SU-DHL-6 (cell line): ENCODE measurements at regions not wholly inside any gene's neighbourhood (a gene's known extent, or its start where the extent isn't known, plus 50 kb on each side); places are given as distances from the start of the nearest gene placed in this dataset.

Experiments
- H2AFZ ChIP-seq: fragments of 200-600 bp; sonication (generic); 2 replicates; pipeline ENCODE4 v1.6.1; 2014; ENCODE audit warnings: low read depth, mild to moderate bottlenecking, moderate library complexity, mixed read lengths, antibody characterized with exemption, low read length; ENCODE audit not compliant: severe bottlenecking
- H3F3A ChIP-seq: fragments of 200-600 bp; shearing (Covaris generic); 2 replicates; pipeline ENCODE4 v1.6.0; 2016; ENCODE audit warnings: antibody characterized with exemption, mild to moderate bottlenecking; ENCODE audit not compliant: insufficient read depth
- H3K27ac ChIP-seq: fragments of 200-600 bp; sonication (generic); 2 replicates; pipeline ENCODE4 v1.5.1; 2016; ENCODE audit warnings: low read depth, mild to moderate bottlenecking, low read length, moderate library complexity, mixed read lengths
- H3K27me3 ChIP-seq: fragments of 200-600 bp; sonication (generic), shearing (Covaris generic); 2 replicates; pipeline ENCODE4 v1.6.0; 2014; ENCODE audit warnings: mild to moderate bottlenecking, low read length
- H3K36me3 ChIP-seq: fragments of 200-600 bp; sonication (generic); 2 replicates; pipeline ENCODE4 v1.6.1; 2014; ENCODE audit warnings: mild to moderate bottlenecking, low read length, mixed read lengths
- H3K4me2 ChIP-seq: fragments of 300-600, 200-600 bp; shearing (Covaris generic), sonication (generic); 2 replicates; pipeline ENCODE4 v1.6.0; 2014; ENCODE audit warnings: low read length, low read depth, mild to moderate bottlenecking; ENCODE audit not compliant: poor library complexity, severe bottlenecking
- H3K4me3 ChIP-seq: fragments of 200-600 bp; sonication (generic); 2 replicates; pipeline ENCODE4 v1.5.1; 2014; ENCODE audit warnings: antibody characterized with exemption, low read length, mild to moderate bottlenecking, mixed read lengths; ENCODE audit not compliant: insufficient read depth, poor library complexity, severe bottlenecking
- H3K79me2 ChIP-seq: fragments of 200-600 bp; sonication (generic); 2 replicates; pipeline ENCODE4 v1.6.1; 2014; ENCODE audit warnings: mild to moderate bottlenecking, low read length, moderate library complexity; ENCODE audit not compliant: insufficient read depth
- H3K9ac ChIP-seq: fragments of 200-600 bp; sonication (generic); 2 replicates; pipeline ENCODE4 v1.7.0; 2014; ENCODE audit warnings: mild to moderate bottlenecking, low read length
- H3K9me2 ChIP-seq: fragments of 200-600 bp; sonication (generic); replicated peaks from 2 replicates; pipeline ENCODE4 v1.6.1; 2014; ENCODE audit warnings: low read length; ENCODE audit not compliant: insufficient read depth
- H3K9me3 ChIP-seq: fragments of 200-600 bp; sonication (generic); 2 replicates; pipeline ENCODE4 v1.6.1; 2014; ENCODE audit warnings: low read length, mixed read lengths; ENCODE audit not compliant: insufficient read depth
- H4K20me1 ChIP-seq: fragments of 200-600 bp; sonication (generic); 2 replicates; pipeline ENCODE4 v1.6.1; 2014; ENCODE audit warnings: low read depth, mild to moderate bottlenecking, antibody characterized with exemption, low read length, moderate library complexity, mixed read lengths
- CTCF ChIP-seq: fragments of 200-600 bp; sonication (generic); IDR thresholded peaks from one replicate; pipeline ENCODE4 v1.5.1; 2017; ENCODE audit warnings: antibody characterized with exemption, mild to moderate bottlenecking, low read length, moderate library complexity; ENCODE audit not compliant: insufficient read depth, poor library complexity, severe bottlenecking
- EZH2phosphoT487 ChIP-seq: fragments of 200-600 bp; sonication (generic), shearing (Covaris generic); conservative IDR thresholded peaks from 2 replicates; pipeline ENCODE4 v1.6.1; 2018; ENCODE audit warnings: mild to moderate bottlenecking, antibody characterized with exemption, low read length, moderate library complexity, mixed read lengths

- H3K79me2 ChIP-seq = no peaks in the 10 kb centered on the region
- H3K9me2 ChIP-seq = no peaks in the 10 kb centered on the region
- no peaks in the 10 kb centered on the region for H3F3A ChIP-seq
- peaks cover 4% of the 10 kb centered on the region; the same call in 1 of the 2 replicates for H3K9me3 ChIP-seq
- no peak for TF ChIP-seq EZH2phosphoT487
- no peak for TF ChIP-seq CTCF
- H3K27me3 ChIP-seq = no peaks in the 10 kb centered on the region
- no peak overlapping the region for H3K9ac ChIP-seq
- no peak overlapping the region for H3K4me3 ChIP-seq
- no peaks in the 10 kb centered on the region for H4K20me1 ChIP-seq
- H3K36me3 ChIP-seq = peaks cover 8% of the 10 kb centered on the region; the same call in 1 of the 2 replicates
- no peak overlapping the region for H3K27ac ChIP-seq
- H3K4me2 ChIP-seq = no peak overlapping the region
- H2AFZ ChIP-seq = no peak overlapping the region
Observed at GRCh38 chr22:22835242-22835641, 52.4 kb upstream of the IGLL5 start.

GRCh38 chr22:22835771-22836291, 51.8 kb upstream of the IGLL5 start:
- Histone ChIP-seq H3K9me2 (no peaks in the 10 kb centered on the region), H3K4me2 (no peak overlapping the region), H3K4me3 (no peak overlapping the region), H2AFZ (no peak overlapping the region), H3F3A (no peaks in the 10 kb centered on the region), H3K27ac (no peak overlapping the region), H3K79me2 (no peaks in the 10 kb centered on the region), H3K9me3 (peaks cover 4% of the 10 kb centered on the region; the same call in 1 of the 2 replicates), H3K9ac (no peak overlapping the region), H3K36me3 (peaks cover 8% of the 10 kb centered on the region; the same call in 1 of the 2 replicates), H3K27me3 (no peaks in the 10 kb centered on the region), H4K20me1 (no peaks in the 10 kb centered on the region)
- no peak for TF ChIP-seq CTCF

DNA sequence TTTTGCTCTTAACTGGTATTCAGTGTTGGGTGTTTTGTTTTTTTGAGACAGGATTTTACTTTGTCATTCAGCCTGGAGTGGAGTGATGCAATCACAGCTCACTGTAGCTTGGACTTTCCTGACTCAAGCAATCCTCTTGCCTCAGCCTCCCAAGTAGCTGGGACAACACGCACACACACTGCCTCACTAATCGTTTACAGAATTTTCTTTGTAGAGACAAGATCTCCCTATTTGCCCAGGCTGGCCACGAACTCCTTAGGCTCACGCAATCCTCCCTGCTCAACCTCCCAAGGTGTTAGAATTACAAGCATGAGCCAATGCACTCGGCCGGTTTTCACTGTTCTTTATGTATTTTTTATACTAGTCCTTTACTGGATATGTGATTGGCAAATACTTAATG, 51.0 kb upstream of the IGLL5 start:
- Histone ChIP-seq H3F3A (no peaks in the 10 kb centered on the region), H3K27me3 (no peaks in the 10 kb centered on the region), H3K36me3 (0 out of 2 replicates have a peak, but pooled peaks cover under 1% of the 10 kb centered on the region), H3K4me3 (no peak overlapping the region), H3K4me2 (no peak overlapping the region), H2AFZ (no peak overlapping the region), H3K79me2 (no peaks in the 10 kb centered on the region), H3K9me3 (no peaks in the 10 kb centered on the region), H3K9me2 (no peaks in the 10 kb centered on the region), H3K27ac (no peak overlapping the region), H4K20me1 (no peaks in the 10 kb centered on the region), H3K9ac (no peak overlapping the region)
- TF ChIP-seq EZH2phosphoT487 = no peak
- TF ChIP-seq CTCF = no peak
